ENCODE measurements at regions not wholly inside any gene's neighbourhood (a gene's known extent, or its start where the extent isn't known, plus 50 kb on each side); places are given as distances from the start of the nearest gene placed in this dataset.

- H3K36me3 Mint-ChIP-seq (ENCODE audit: low read depth): no peaks in the 10 kb centered on the region
- H3K27ac Mint-ChIP-seq: no peak overlapping the region
- peaks cover 39% of the 10 kb centered on the region for H3K27me3 Mint-ChIP-seq
- no peaks in the 10 kb centered on the region for H3K4me1 Mint-ChIP-seq (ENCODE audit: low read depth)
- H3K4me3 Mint-ChIP-seq: no peak overlapping the region
- peaks cover 3% of the 10 kb centered on the region for H3K9me3 Mint-ChIP-seq
- no peak for DNase-seq
These were observed 81.5 kb upstream of the TEX51 start for GRCh38 chr2:126817172-126817571.

GRCh38 chr2:126822115-126822514 is 76.6 kb upstream of the TEX51 start:
- Mint-ChIP-seq H3K27me3 (peaks cover 29% of the 10 kb centered on the region), H3K27ac (no peak overlapping the region), H3K9me3 (peaks cover 3% of the 10 kb centered on the region), H3K4me3 (no peak overlapping the region), H3K4me1 (ENCODE audit: low read depth) (no peaks in the 10 kb centered on the region), H3K36me3 (ENCODE audit: low read depth) (no peaks in the 10 kb centered on the region)
- DNase-seq: no peak

GRCh38 chr2:126822921-126823320 is 75.8 kb upstream of the TEX51 start:
- no peak for DNase-seq
- no peak overlapping the region for H3K4me3 Mint-ChIP-seq
- H3K36me3 Mint-ChIP-seq (ENCODE audit: low read depth): no peaks in the 10 kb centered on the region
- no peaks in the 10 kb centered on the region for H3K4me1 Mint-ChIP-seq (ENCODE audit: low read depth)
- H3K27ac Mint-ChIP-seq: no peak overlapping the region
- H3K9me3 Mint-ChIP-seq: no peaks in the 10 kb centered on the region
- peaks cover 23% of the 10 kb centered on the region for H3K27me3 Mint-ChIP-seq

- no peak for DNase-seq
- no peaks in the 10 kb centered on the region for H3K9me3 Mint-ChIP-seq
- no peaks in the 10 kb centered on the region for H3K36me3 Mint-ChIP-seq (ENCODE audit: low read depth)
- H3K27ac Mint-ChIP-seq: no peak overlapping the region
- peaks cover 16% of the 10 kb centered on the region for H3K27me3 Mint-ChIP-seq
- no peak overlapping the region for H3K4me3 Mint-ChIP-seq
- H3K4me1 Mint-ChIP-seq (ENCODE audit: low read depth): no peaks in the 10 kb centered on the region
These were observed 74.7 kb upstream of the TEX51 start for GRCh38 chr2:126823951-126824350.

GRCh38 chr2:126824663-126825062 is 74.0 kb upstream of the TEX51 start:
- Mint-ChIP-seq H3K27ac (no peak overlapping the region), H3K27me3 (peaks cover 15% of the 10 kb centered on the region), H3K9me3 (no peaks in the 10 kb centered on the region), H3K4me3 (no peak overlapping the region), H3K36me3 (ENCODE audit: low read depth) (no peaks in the 10 kb centered on the region), H3K4me1 (ENCODE audit: low read depth) (no peaks in the 10 kb centered on the region)
- no peak for DNase-seq

- H3K4me3 Mint-ChIP-seq: no peak overlapping the region
- no peaks in the 10 kb centered on the region for H3K9me3 Mint-ChIP-seq
- no peaks in the 10 kb centered on the region for H3K4me1 Mint-ChIP-seq (ENCODE audit: low read depth)
- peaks cover 15% of the 10 kb centered on the region for H3K27me3 Mint-ChIP-seq
- H3K36me3 Mint-ChIP-seq (ENCODE audit: low read depth): no peaks in the 10 kb centered on the region
- no peak for DNase-seq
- no peak overlapping the region for H3K27ac Mint-ChIP-seq
These were observed 73.4 kb upstream of the TEX51 start for GRCh38 chr2:126825316-126825715.

GRCh38 chr2:126826491-126826890 is 72.2 kb upstream of the TEX51 start:
- H3K27ac Mint-ChIP-seq: no peak overlapping the region
- no peaks in the 10 kb centered on the region for H3K36me3 Mint-ChIP-seq (ENCODE audit: low read depth)
- no peak for DNase-seq
- H3K4me3 Mint-ChIP-seq: no peak overlapping the region
- H3K4me1 Mint-ChIP-seq (ENCODE audit: low read depth): no peaks in the 10 kb centered on the region
- peaks cover 5% of the 10 kb centered on the region for H3K27me3 Mint-ChIP-seq
- H3K9me3 Mint-ChIP-seq: no peaks in the 10 kb centered on the region

GRCh38 chr2:126827371-126827770 is 71.3 kb upstream of the TEX51 start:
- H3K27me3 Mint-ChIP-seq: peaks cover 2% of the 10 kb centered on the region
- H3K9me3 Mint-ChIP-seq: no peaks in the 10 kb centered on the region
- no peaks in the 10 kb centered on the region for H3K4me1 Mint-ChIP-seq (ENCODE audit: low read depth)
- H3K4me3 Mint-ChIP-seq: no peak overlapping the region
- no peak for DNase-seq
- no peaks in the 10 kb centered on the region for H3K36me3 Mint-ChIP-seq (ENCODE audit: low read depth)
- H3K27ac Mint-ChIP-seq: no peak overlapping the region

GRCh38 chr2:126828051-126828450 is 70.6 kb upstream of the TEX51 start:
- Mint-ChIP-seq H3K4me3 (no peak overlapping the region), H3K36me3 (ENCODE audit: low read depth) (no peaks in the 10 kb centered on the region), H3K4me1 (ENCODE audit: low read depth) (no peaks in the 10 kb centered on the region), H3K27ac (no peak overlapping the region), H3K9me3 (no peaks in the 10 kb centered on the region), H3K27me3 (peaks cover 2% of the 10 kb centered on the region)
- no peak for DNase-seq

GRCh38 chr2:126828491-126828890 is 70.2 kb upstream of the TEX51 start:
- no peak for DNase-seq
- H3K27ac Mint-ChIP-seq: no peak overlapping the region
- no peak overlapping the region for H3K4me3 Mint-ChIP-seq
- H3K27me3 Mint-ChIP-seq: peaks cover 2% of the 10 kb centered on the region
- no peaks in the 10 kb centered on the region for H3K4me1 Mint-ChIP-seq (ENCODE audit: low read depth)
- H3K9me3 Mint-ChIP-seq: no peaks in the 10 kb centered on the region
- no peaks in the 10 kb centered on the region for H3K36me3 Mint-ChIP-seq (ENCODE audit: low read depth)

GRCh38 chr2:126831234-126832005 is 67.3 kb upstream of the TEX51 start:
- Mint-ChIP-seq H3K36me3 (ENCODE audit: low read depth) (no peaks in the 10 kb centered on the region), H3K27ac (no peak overlapping the region), H3K27me3 (peaks cover 2% of the 10 kb centered on the region), H3K4me1 (ENCODE audit: low read depth) (no peaks in the 10 kb centered on the region), H3K4me3 (no peak overlapping the region), H3K9me3 (no peaks in the 10 kb centered on the region)
- no peak for DNase-seq

- Mint-ChIP-seq H3K36me3 (ENCODE audit: low read depth) (no peaks in the 10 kb centered on the region), H3K27me3 (peaks cover 2% of the 10 kb centered on the region), H3K27ac (no peak overlapping the region), H3K9me3 (no peaks in the 10 kb centered on the region), H3K4me1 (ENCODE audit: low read depth) (no peaks in the 10 kb centered on the region), H3K4me3 (no peak overlapping the region)
- DNase-seq: no peak
These were observed 66.7 kb upstream of the TEX51 start for GRCh38 chr2:126832014-126832413.

GRCh38 chr2:126832757-126833156 is 65.9 kb upstream of the TEX51 start:
- Mint-ChIP-seq H3K27me3 (peaks cover 2% of the 10 kb centered on the region), H3K9me3 (no peaks in the 10 kb centered on the region), H3K4me1 (ENCODE audit: low read depth) (no peaks in the 10 kb centered on the region), H3K27ac (no peak overlapping the region), H3K36me3 (ENCODE audit: low read depth) (no peaks in the 10 kb centered on the region), H3K4me3 (no peak overlapping the region)
- no peak for DNase-seq

- Mint-ChIP-seq H3K4me3 (no peak overlapping the region), H3K36me3 (ENCODE audit: low read depth) (no peaks in the 10 kb centered on the region), H3K4me1 (ENCODE audit: low read depth) (no peaks in the 10 kb centered on the region), H3K9me3 (no peaks in the 10 kb centered on the region), H3K27ac (no peak overlapping the region), H3K27me3 (peaks cover 4% of the 10 kb centered on the region)
- DNase-seq: no peak
These were observed 64.6 kb upstream of the TEX51 start for GRCh38 chr2:126834006-126834659.

GRCh38 chr2:126835261-126835660 is 63.4 kb upstream of the TEX51 start:
- peaks cover 10% of the 10 kb centered on the region for H3K27me3 Mint-ChIP-seq
- H3K4me1 Mint-ChIP-seq (ENCODE audit: low read depth): no peaks in the 10 kb centered on the region
- no peak for DNase-seq

More at GRCh38 chr2:126835261-126835660, 63.4 kb upstream of the TEX51 start:
- Mint-ChIP-seq H3K9me3 (no peaks in the 10 kb centered on the region), H3K4me3 (no peak overlapping the region), H3K36me3 (ENCODE audit: low read depth) (no peaks in the 10 kb centered on the region), H3K27ac (no peak overlapping the region)
